GM23248 (cell line): ENCODE measurements at regions not wholly inside any gene's neighbourhood (a gene's known extent, or its start where the extent isn't known, plus 50 kb on each side); places are given as distances from the start of the nearest gene placed in this dataset.
"Not testable (repeated sequence)": the region's sequence is repeated elsewhere in the genome, so short reads cannot be mapped to it uniquely, and the experiment has no call there.

ENCODE experiments used
- DNase-seq: peaks from one replicate; pipeline ENCODE4 v3.0.0-alpha.2; 2015
- H2AFZ ChIP-seq: fragments of 200-600 bp; sonication (generic); 2 replicates; pipeline ENCODE4 v1.6.1; 2016; ENCODE audit warnings: antibody characterized with exemption
- H3F3A ChIP-seq: fragments of 200-600 bp; sonication (generic); 2 replicates; pipeline ENCODE4 v1.6.1; 2016; ENCODE audit warnings: mild to moderate bottlenecking, antibody characterized with exemption, mixed run types; ENCODE audit not compliant: insufficient read depth
- H3K27ac ChIP-seq: fragments of 200-600 bp; sonication (generic); 2 replicates; pipeline ENCODE4 v1.5.1; 2016; ENCODE audit warnings: mild to moderate bottlenecking
- H3K27me3 ChIP-seq: fragments of 200-600 bp; sonication (generic); replicated peaks from 2 replicates; pipeline ENCODE4 v1.6.1; 2016; ENCODE audit warnings: mild to moderate bottlenecking; ENCODE audit not compliant: insufficient read depth
- H3K36me3 ChIP-seq: fragments of 200-600 bp; sonication (generic); 2 replicates; pipeline ENCODE4 v1.6.1; 2016; ENCODE audit warnings: low read depth, mild to moderate bottlenecking
- H3K4me1 ChIP-seq: fragments of 200-600 bp; sonication (generic); 2 replicates; pipeline ENCODE4 v1.6.1; 2016; ENCODE audit warnings: mild to moderate bottlenecking; ENCODE audit not compliant: insufficient read depth
- H3K4me2 ChIP-seq: fragments of 200-600 bp; sonication (generic); one replicate; pipeline ENCODE4 v1.6.1; 2016; ENCODE audit warnings: mild to moderate bottlenecking; ENCODE audit not compliant: unreplicated experiment
- H3K4me3 ChIP-seq: fragments of 200-600 bp; sonication (generic); 2 replicates; pipeline ENCODE4 v1.5.1; 2016; ENCODE audit warnings: mild to moderate bottlenecking
- H3K79me2 ChIP-seq: fragments of 200-600 bp; sonication (generic); 2 replicates; pipeline ENCODE4 v1.6.1; 2016; ENCODE audit warnings: mild to moderate bottlenecking; ENCODE audit not compliant: insufficient read depth
- H3K9ac ChIP-seq: fragments of 200-600 bp; sonication (generic); 2 replicates; pipeline ENCODE4 v1.6.1; 2016; ENCODE audit warnings: mild to moderate bottlenecking
- H3K9me2 ChIP-seq: fragments of 200-600 bp; sonication (generic); 2 replicates; pipeline ENCODE4 v1.6.1; 2016; ENCODE audit warnings: mixed run types, mild to moderate bottlenecking, moderate library complexity; ENCODE audit not compliant: insufficient read depth
- H3K9me3 ChIP-seq: fragments of 200-600 bp; sonication (generic); one replicate; pipeline ENCODE4 v1.6.1; 2017; ENCODE audit warnings: low read depth
- H4K20me1 ChIP-seq: fragments of 200-600 bp; sonication (generic); 2 replicates; pipeline ENCODE4 v1.6.0; 2016; ENCODE audit not compliant: insufficient read depth
- EZH2 ChIP-seq: fragments of 200-600 bp; sonication (generic); IDR thresholded peaks from 2 replicates; pipeline ENCODE4 v1.6.1; 2018; ENCODE audit warnings: antibody characterized with exemption, mild to moderate bottlenecking; ENCODE audit not compliant: insufficient read depth, poor library complexity, severe bottlenecking
- EZH2phosphoT487 ChIP-seq: fragments of 200-600 bp; sonication (generic); IDR thresholded peaks from 2 replicates; pipeline ENCODE4 v1.6.1; 2018; ENCODE audit warnings: antibody characterized with exemption, moderate library complexity, mild to moderate bottlenecking, low read depth; ENCODE audit not compliant: insufficient read depth
- WGBS, 2 experiments: methylation state at CpG; one replicate each; pipeline ENCODE4 v1.1.6; 2015 to 2017; ENCODE audit warnings: low lambda C conversion rate in 2 of 2, low coverage in 1 of 2; ENCODE audit errors: missing lambda C conversion rate in 2 of 2; 5-methylcytosine and 5-hydroxymethylcytosine counted together
- in situ Hi-C: fragments of 300-500 bp; cut with MboI; formaldehyde crosslinking; loops from 2 replicates; pipeline ENCODE4 v1.15.0; 2020

DNA sequence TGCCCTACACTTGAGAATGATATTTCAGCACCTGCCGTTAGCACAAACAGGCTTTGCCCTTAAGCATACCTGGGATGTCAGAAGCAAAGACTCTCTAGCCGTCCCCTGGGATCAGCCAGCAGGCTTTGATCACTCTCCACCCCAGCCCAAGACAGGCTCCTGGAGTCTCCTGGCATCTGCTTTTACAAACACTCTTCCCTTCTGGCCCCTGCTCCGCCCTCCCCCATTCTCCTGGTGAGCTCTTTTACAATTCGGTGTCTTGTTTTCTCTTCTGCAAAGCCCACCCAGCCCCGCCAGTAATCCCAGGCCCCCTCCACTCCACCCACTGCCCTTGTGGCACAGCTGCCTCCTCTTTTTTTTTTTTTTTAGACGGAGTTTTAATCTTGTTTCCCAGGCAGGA is 50.4 kb downstream of the KATNIP start:
- Histone ChIP-seq H3K9ac (no peak overlapping the region), H2AFZ (no peak overlapping the region), H3F3A (no peaks in the 10 kb centered on the region), H3K9me3 (no peaks in the 10 kb centered on the region), H3K4me2 (no peak overlapping the region), H3K4me1 (no peaks in the 10 kb centered on the region), H3K79me2 (no peaks in the 10 kb centered on the region), H4K20me1 (no peaks in the 10 kb centered on the region), H3K9me2 (no peaks in the 10 kb centered on the region), H3K4me3 (no peak overlapping the region), H3K27me3 (no peaks in the 10 kb centered on the region), H3K36me3 (no peaks in the 10 kb centered on the region), H3K27ac (no peak overlapping the region)
- DNase-seq = no peak
- whole genome bisulfite sequencing, 2 experiments = 93 to 98% methylated on average over 4 to 6 of the region's 6 CpGs
- no peak for TF ChIP-seq EZH2phosphoT487
- TF ChIP-seq EZH2 = no peak
- in situ Hi-C loops = no loop called here

DNA sequence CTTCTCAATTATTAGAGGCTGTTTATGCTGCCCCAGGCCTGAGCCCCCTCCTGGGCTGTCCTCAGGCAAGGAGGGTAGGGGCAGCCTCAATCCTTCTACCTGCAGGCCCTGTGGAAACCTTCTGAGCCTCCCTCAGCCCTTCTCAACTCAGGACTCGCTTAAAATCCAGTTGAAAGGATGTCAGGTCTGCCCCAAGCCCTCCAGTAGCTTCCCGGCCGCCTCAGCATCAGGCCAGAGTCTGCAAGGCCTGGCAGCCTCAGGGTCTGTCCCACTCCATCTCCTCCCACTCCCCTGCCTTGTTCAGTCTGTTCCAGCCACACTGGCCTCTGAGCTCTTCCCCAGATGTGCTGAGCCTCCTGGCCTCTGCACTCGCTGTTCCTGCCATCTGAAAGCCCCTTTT is 52.2 kb downstream of the KATNIP start:
- in situ Hi-C loops = no loop called here
- H3K4me3 ChIP-seq = no peak overlapping the region
- DNase-seq = no peak
- H3K9me3 ChIP-seq = no peaks in the 10 kb centered on the region
- no peaks in the 10 kb centered on the region for H3K79me2 ChIP-seq
- H4K20me1 ChIP-seq = no peaks in the 10 kb centered on the region
- H3K4me1 ChIP-seq = no peaks in the 10 kb centered on the region
- no peak overlapping the region for H3K9ac ChIP-seq
- H3K4me2 ChIP-seq = no peak overlapping the region
- no peak for TF ChIP-seq EZH2phosphoT487
- H3F3A ChIP-seq = no peaks in the 10 kb centered on the region
- no peaks in the 10 kb centered on the region for H3K9me2 ChIP-seq
- no peaks in the 10 kb centered on the region for H3K27me3 ChIP-seq
- WGBS, 2 experiments = 82 to 90% methylated on average over 4 of the region's 4 CpGs
- no peak overlapping the region for H3K27ac ChIP-seq
- H2AFZ ChIP-seq = no peak overlapping the region
- no peaks in the 10 kb centered on the region for H3K36me3 ChIP-seq

DNA sequence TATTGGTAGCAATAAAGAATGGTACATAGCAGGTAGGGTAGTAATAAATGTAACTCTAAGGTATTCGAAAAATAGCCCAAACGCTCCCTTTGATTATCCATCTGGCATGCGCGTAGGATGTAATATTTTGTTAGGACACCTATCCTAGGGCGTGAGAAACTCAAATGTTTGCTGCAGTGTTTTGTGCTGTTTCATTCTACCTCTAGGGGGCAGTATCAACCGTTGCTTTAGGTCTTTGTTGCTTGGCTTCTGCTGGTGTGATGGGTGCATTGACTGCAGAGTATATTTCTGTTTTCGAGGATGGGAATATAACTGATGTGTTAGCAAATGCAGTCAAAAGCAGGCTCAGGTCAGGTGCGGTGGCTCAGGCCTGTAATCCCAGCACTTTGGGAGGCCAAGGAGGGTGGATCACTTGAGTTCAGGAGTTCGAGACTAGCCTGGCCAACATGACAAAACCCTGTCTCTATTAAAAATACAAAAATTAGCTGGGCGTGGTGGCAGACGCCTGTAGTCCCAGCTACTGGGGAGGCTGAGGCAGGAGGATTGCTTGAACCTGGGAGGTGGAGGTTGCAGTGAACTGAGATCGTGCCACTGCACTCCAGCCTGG is 55.7 kb downstream of the KATNIP start:
- H3K27me3 ChIP-seq, H3K4me3 ChIP-seq, H3K36me3 ChIP-seq, H3K79me2 ChIP-seq, H4K20me1 ChIP-seq, H3K27ac ChIP-seq, H2AFZ ChIP-seq, in situ Hi-C loops, H3K9me2 ChIP-seq, H3K4me2 ChIP-seq, H3F3A ChIP-seq, H3K9ac ChIP-seq, H3K9me3 ChIP-seq, H3K4me1 ChIP-seq: not testable (repeated sequence)
- peak; percentile 56 for DNase-seq
- WGBS, 2 experiments = 62 to 68% methylated on average over 12 of the region's 12 CpGs

DNA sequence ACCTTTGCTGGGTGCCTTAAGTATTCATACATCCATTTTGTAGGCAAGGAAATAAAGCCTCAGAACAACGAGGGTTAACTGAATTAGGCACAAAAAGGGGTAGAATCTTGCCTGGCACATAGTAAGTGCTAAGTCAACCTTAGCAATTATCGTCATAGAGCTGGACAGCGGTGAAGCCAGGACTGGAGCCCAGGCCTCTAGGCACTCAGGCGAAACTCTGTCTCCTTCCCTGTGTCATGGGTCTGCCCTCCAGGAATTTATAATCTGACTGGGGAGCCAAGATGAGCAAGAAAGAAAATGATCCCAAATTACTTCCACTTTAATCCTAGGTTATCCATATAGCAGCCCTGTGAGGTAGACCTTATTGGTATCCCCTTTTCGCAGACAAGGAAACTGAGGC is 61.4 kb downstream of the KATNIP start:
- Histone ChIP-seq H2AFZ (no peak overlapping the region), H3K9me3 (no peaks in the 10 kb centered on the region), H3K9me2 (no peaks in the 10 kb centered on the region), H3K36me3 (no peaks in the 10 kb centered on the region), H3K4me2 (no peak overlapping the region), H3F3A (no peaks in the 10 kb centered on the region), H3K79me2 (no peaks in the 10 kb centered on the region), H3K4me3 (no peak overlapping the region), H3K27me3 (no peaks in the 10 kb centered on the region), H3K9ac (no peak overlapping the region), H3K27ac (no peak overlapping the region), H4K20me1 (no peaks in the 10 kb centered on the region), H3K4me1 (no peaks in the 10 kb centered on the region)
- in situ Hi-C loops = no loop called here
- TF ChIP-seq EZH2phosphoT487 = no peak
- no peak for TF ChIP-seq EZH2
- WGBS, 2 experiments = 98 to 99% methylated on average over 5 of the region's 5 CpGs
- no peak for DNase-seq

DNA sequence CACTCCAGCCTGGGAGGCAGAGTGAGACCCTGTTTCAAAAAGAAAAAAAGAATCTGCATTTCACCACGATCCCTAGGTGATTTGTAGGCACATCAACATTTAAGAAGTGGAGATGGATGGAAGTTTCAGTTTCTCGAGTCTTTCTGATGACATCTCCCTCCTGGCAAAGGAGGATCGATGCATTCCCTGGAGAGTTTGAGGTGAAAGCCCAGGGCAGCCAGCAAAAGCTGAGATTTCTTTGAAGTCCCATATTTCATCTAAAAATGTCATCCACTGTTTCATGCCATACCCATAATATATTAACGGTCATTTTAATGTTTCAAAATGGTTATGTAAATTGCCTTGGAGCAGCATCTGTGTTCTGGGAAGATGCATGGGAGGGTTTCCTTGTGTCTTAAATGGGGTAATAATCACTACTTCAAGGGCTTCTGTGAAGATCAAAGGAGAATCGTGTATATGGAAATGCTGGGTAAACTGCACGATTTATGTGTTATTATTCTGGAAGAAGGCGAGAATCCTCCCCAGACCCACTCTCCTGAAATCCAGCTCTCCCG is 63.4 kb downstream of the KATNIP start:
- no peaks in the 10 kb centered on the region for H3K9me3 ChIP-seq
- no peaks in the 10 kb centered on the region for H3K9me2 ChIP-seq
- no peaks in the 10 kb centered on the region for H4K20me1 ChIP-seq
- H3F3A ChIP-seq = no peaks in the 10 kb centered on the region
- DNase-seq = no peak
- H3K36me3 ChIP-seq = no peaks in the 10 kb centered on the region
- no peaks in the 10 kb centered on the region for H3K4me1 ChIP-seq
- 75 to 76% methylated on average over 8 of the region's 8 CpGs for WGBS, 2 experiments
- H3K9ac ChIP-seq = no peak overlapping the region
- no peak overlapping the region for H3K27ac ChIP-seq
- TF ChIP-seq EZH2 = no peak
- no peak for TF ChIP-seq EZH2phosphoT487
- H3K4me2 ChIP-seq = no peak overlapping the region
- no peaks in the 10 kb centered on the region for H3K79me2 ChIP-seq
- H3K4me3 ChIP-seq = no peak overlapping the region
- in situ Hi-C loops = no loop called here
- no peak overlapping the region for H2AFZ ChIP-seq
- no peaks in the 10 kb centered on the region for H3K27me3 ChIP-seq
